KBM-7 (cell line): ENCODE measurements at regions not wholly inside any gene's neighbourhood (a gene's known extent, or its start where the extent isn't known, plus 50 kb on each side); places are given as distances from the start of the nearest gene placed in this dataset.

ENCODE experiments used
- DNase-seq: peaks from one replicate; pipeline ENCODE4 v3.0.0-alpha.2; 2015
- in situ Hi-C: fragments of 300-500 bp; cut with MboI; formaldehyde crosslinking; loops from 2 replicates; pipeline ENCODE4 v1.14.3; 2020; ENCODE audit warnings: low sequenced_read_pairs, low pct_unique_long_range_greater_than_20kb, mixed read lengths

GRCh38 chr1:187474336-187474735 is 645.6 kb downstream of the PLA2G4A start:
- DNase-seq, result no peak

GRCh38 chr1:187476671-187477070 is 647.9 kb downstream of the PLA2G4A start:
- in situ Hi-C loops, result no loop called here
- DNase-seq, result no peak

More at GRCh38 chr1:187474336-187474735, 645.6 kb downstream of the PLA2G4A start:
- in situ Hi-C loops, result no loop called here

- DNase-seq, result no peak
- in situ Hi-C loops, result no loop called here
These were observed 648.4 kb downstream of the PLA2G4A start for GRCh38 chr1:187477103-187477502.

- in situ Hi-C loops, result no loop called here
- DNase-seq, result no peak
These were observed 648.8 kb downstream of the PLA2G4A start for GRCh38 chr1:187477535-187477934.

- no peak for DNase-seq
- in situ Hi-C loops, result no loop called here
These were observed 652.9 kb downstream of the PLA2G4A start for GRCh38 chr1:187481581-187482148.

- in situ Hi-C loops, result no loop called here
- no peak for DNase-seq
These were observed 661.5 kb downstream of the PLA2G4A start for GRCh38 chr1:187490266-187490665.

- in situ Hi-C loops, result no loop called here
These were observed 662.5 kb downstream of the PLA2G4A start for GRCh38 chr1:187491082-187491720.

GRCh38 chr1:187498028-187498427 is 669.3 kb downstream of the PLA2G4A start:
- no peak for DNase-seq
- in situ Hi-C loops, result no loop called here

More at GRCh38 chr1:187491082-187491720, 662.5 kb downstream of the PLA2G4A start:
- DNase-seq, result no peak

- in situ Hi-C loops, result no loop called here
- no peak for DNase-seq
These were observed 676.0 kb downstream of the PLA2G4A start for GRCh38 chr1:187504779-187505178.

- DNase-seq, result no peak
- in situ Hi-C loops, result no loop called here
These were observed 680.3 kb downstream of the PLA2G4A start for GRCh38 chr1:187509091-187509490.

GRCh38 chr1:187513190-187513589 is 684.4 kb downstream of the PLA2G4A start:
- no peak for DNase-seq

GRCh38 chr1:187514110-187514509 is 685.4 kb downstream of the PLA2G4A start:
- in situ Hi-C loops, result no loop called here
- no peak for DNase-seq

More at GRCh38 chr1:187513190-187513589, 684.4 kb downstream of the PLA2G4A start:
- in situ Hi-C loops, result no loop called here

GRCh38 chr1:187516874-187517273 is 688.1 kb downstream of the PLA2G4A start:
- in situ Hi-C loops, result no loop called here

GRCh38 chr1:187517546-187517945 is 688.8 kb downstream of the PLA2G4A start:
- in situ Hi-C loops, result no loop called here
- no peak for DNase-seq

More at GRCh38 chr1:187516874-187517273, 688.1 kb downstream of the PLA2G4A start:
- no peak for DNase-seq

GRCh38 chr1:187527346-187527745 is 698.6 kb downstream of the PLA2G4A start:
- no peak for DNase-seq
- in situ Hi-C loops, result no loop called here

GRCh38 chr1:187537936-187538335 is 709.2 kb downstream of the PLA2G4A start:
- in situ Hi-C loops, result no loop called here
- DNase-seq, result no peak

- in situ Hi-C loops, result no loop called here
- DNase-seq, result no peak
These were observed 720.8 kb downstream of the PLA2G4A start for GRCh38 chr1:187549540-187549939.

GRCh38 chr1:187551061-187551460 is 722.3 kb downstream of the PLA2G4A start:
- in situ Hi-C loops, result no loop called here
- DNase-seq, result no peak

GRCh38 chr1:187563191-187563590 is 734.4 kb downstream of the PLA2G4A start:
- in situ Hi-C loops, result no loop called here
- DNase-seq, result no peak

- in situ Hi-C loops, result no loop called here
- DNase-seq, result no peak
These were observed 737.6 kb downstream of the PLA2G4A start for GRCh38 chr1:187566354-187566753.

- no peak for DNase-seq
- in situ Hi-C loops, result no loop called here
These were observed 739.3 kb downstream of the PLA2G4A start for GRCh38 chr1:187568067-187568466.
